Activated T-helper 1 cell treated with anti-CD3 and anti-CD28 coated beads, Interleukin-12 subunit alpha, Interleukin-12 subunit beta, Interleukin-2, Interleukin-4 antibody, amounts not matched to agents 30 ng/mL and 10 ng/mL and 1 ng/mL, durations not matched to agents 14 hours and 24 hours and 36 hours (primary cell): ENCODE measurements at regions not wholly inside any gene's neighbourhood (a gene's known extent, or its start where the extent isn't known, plus 50 kb on each side); places are given as distances from the start of the nearest gene placed in this dataset.

Experiments used
- DNase-seq: peaks from one replicate; pipeline ENCODE4 v3.0.0; 2021; ENCODE audit warnings: low spot score
- H3K27ac Mint-ChIP-seq: one replicate; pipeline ENCODE4 v1.8.0; 2021; ENCODE audit warnings: mild to moderate bottlenecking, mixed read lengths
- H3K27me3 Mint-ChIP-seq: one replicate; pipeline ENCODE4 v1.8.0; 2022; ENCODE audit warnings: mild to moderate bottlenecking, moderate library complexity, mixed read lengths; ENCODE audit not compliant: insufficient read depth
- H3K36me3 Mint-ChIP-seq: one replicate; pipeline ENCODE4 v1.8.0; 2021; ENCODE audit warnings: low read depth, mixed read lengths
- H3K4me1 Mint-ChIP-seq: one replicate; pipeline ENCODE4 v1.8.0; 2021; ENCODE audit warnings: low read depth, mixed read lengths
- H3K4me3 Mint-ChIP-seq: one replicate; pipeline ENCODE4 v1.8.0; 2021; ENCODE audit warnings: mild to moderate bottlenecking, moderate library complexity, mixed read lengths
- H3K9me3 Mint-ChIP-seq: one replicate; pipeline ENCODE4 v1.8.0; 2021; ENCODE audit warnings: mixed read lengths
- intact Hi-C: fragments of 100-400 bp; cut with micrococcal nuclease; formaldehyde crosslinking; loops from one replicate; pipeline ENCODE4 v1.15.1; 2024

DNA sequence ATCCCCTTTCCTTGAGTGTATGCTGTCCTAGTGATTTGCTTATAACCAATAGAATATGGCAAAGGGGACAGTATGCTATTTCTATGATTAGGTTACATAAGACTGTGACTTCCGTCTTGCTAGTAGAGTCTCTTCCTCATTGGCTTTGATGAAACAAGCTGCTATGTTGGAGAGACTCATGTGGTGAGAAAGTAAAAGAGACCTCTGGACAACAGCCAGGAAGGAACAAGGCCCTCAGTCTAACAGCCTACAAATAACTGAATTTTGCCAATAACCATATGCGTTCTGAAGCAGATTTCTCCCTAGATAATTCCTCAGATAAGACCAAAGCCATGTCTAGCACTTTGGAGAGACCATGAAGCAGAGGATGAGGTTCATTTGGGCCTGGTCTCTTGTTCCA is 134.5 kb upstream of the NAV3 start:
- Mint-ChIP-seq H3K4me1 (no peaks in the 10 kb centered on the region), H3K36me3 (no peaks in the 10 kb centered on the region), H3K4me3 (no peak overlapping the region), H3K9me3 (no peaks in the 10 kb centered on the region), H3K27ac (no peak overlapping the region), H3K27me3 (no peaks in the 10 kb centered on the region)
- no peak for DNase-seq
- intact Hi-C loops: no loop called here

DNA sequence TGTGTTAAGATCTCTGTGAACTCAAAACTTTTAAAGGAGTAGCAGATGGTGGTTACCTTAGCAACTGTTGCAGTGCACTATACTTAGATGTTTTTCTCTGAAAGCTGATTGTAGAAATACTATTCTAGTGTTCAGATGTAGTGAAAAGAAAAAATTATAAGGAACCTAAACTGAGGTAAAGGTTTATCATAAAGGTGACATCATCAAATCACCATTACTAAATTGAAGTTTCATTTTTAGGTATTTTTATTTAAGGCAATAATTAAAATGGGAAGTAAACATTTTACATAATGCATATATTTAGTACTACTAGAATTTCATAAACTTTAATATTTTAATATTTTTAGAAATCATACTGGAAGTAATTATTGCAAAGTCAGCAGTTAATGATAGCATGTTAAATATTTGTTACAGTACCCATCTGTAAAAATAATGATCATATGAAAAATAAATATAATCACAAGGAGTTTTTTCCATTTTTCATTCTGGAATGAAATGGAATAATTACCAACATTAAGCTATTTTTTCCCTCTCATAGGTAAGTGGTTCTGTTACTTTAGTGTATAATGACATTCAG is 141.1 kb upstream of the NAV3 start:
- no peaks in the 10 kb centered on the region for H3K36me3 Mint-ChIP-seq
- intact Hi-C loops: loop anchor here (5.0 kb wide), 1 partner anchor 642 kb away; no protein-coding TSS in a partner anchor
- H3K9me3 Mint-ChIP-seq: no peaks in the 10 kb centered on the region
- H3K4me3 Mint-ChIP-seq: no peak overlapping the region
- no peak for DNase-seq
- no peak overlapping the region for H3K27ac Mint-ChIP-seq
- H3K4me1 Mint-ChIP-seq: no peaks in the 10 kb centered on the region
- H3K27me3 Mint-ChIP-seq: no peaks in the 10 kb centered on the region

DNA sequence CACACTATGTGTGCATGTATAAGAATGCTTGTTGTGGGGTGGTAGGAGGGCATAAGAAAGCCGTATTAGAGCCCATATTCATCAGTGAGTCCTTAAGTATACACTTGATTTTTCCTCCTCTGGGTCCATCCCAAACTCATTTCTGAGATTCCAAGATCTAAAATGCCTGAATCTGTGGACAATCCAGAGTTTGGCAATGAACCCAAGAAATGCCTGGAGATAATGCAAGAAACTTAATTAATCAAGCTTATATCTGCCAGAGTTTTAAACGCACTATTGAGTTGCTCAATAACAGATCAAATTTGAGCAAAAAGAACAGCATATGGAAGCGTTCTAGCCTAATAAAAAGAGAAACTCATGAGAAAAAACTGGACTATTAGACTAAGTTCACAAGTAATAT is 143.4 kb upstream of the NAV3 start:
- DNase-seq: no peak
- Mint-ChIP-seq H3K9me3 (no peaks in the 10 kb centered on the region), H3K4me1 (no peaks in the 10 kb centered on the region), H3K27ac (no peak overlapping the region), H3K4me3 (no peak overlapping the region), H3K36me3 (no peaks in the 10 kb centered on the region), H3K27me3 (no peaks in the 10 kb centered on the region)
- intact Hi-C loops: loop anchor here (5.0 kb wide), 1 partner anchor 640 kb away; no protein-coding TSS in a partner anchor

DNA sequence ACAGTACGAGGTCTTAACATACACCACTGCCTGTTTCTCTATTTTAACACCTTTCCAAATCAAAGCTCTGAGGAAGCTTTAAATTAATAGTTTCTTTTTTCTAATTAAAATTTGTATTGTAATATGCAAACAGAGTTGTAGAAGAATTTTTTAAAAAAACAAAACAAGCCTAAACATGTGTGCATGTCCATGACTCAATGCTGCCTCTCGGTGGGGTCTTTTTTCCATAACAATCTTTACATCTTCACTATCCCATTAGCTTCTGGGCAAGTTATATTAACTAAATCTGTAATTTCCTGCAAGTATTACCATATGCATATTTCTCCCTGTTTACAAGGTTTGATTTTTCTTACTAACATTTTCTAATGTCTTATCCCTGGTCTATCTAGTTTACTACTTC is 143.9 kb upstream of the NAV3 start:
- no peaks in the 10 kb centered on the region for H3K27me3 Mint-ChIP-seq
- H3K27ac Mint-ChIP-seq: no peak overlapping the region
- intact Hi-C loops: loop anchor here (5.0 kb wide), 1 partner anchor 639 kb away; no protein-coding TSS in a partner anchor
- H3K4me1 Mint-ChIP-seq: no peaks in the 10 kb centered on the region
- no peaks in the 10 kb centered on the region for H3K36me3 Mint-ChIP-seq
- no peaks in the 10 kb centered on the region for H3K9me3 Mint-ChIP-seq
- no peak overlapping the region for H3K4me3 Mint-ChIP-seq
- DNase-seq: no peak

DNA sequence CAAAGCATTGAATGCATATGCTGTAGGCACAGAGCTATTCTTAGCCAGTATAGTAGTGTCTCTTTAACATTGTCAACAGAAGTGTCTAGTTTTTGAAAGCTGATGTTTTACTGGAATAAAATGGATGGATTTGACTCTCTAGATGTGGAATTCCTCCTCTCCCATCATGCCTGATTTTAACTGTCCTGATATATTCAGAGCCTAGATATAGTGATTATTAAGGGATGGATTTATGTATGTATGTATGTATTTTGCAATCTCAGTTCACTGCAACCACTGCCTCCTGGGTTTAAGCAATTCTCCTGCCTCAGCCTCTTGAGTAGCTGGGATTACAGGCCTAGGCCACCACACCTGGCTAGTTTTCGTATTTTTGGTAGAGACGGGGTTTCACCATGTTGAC is 144.8 kb upstream of the NAV3 start:
- H3K36me3 Mint-ChIP-seq: no peaks in the 10 kb centered on the region
- intact Hi-C loops: loop anchor here (5.0 kb wide), 1 partner anchor 639 kb away; no protein-coding TSS in a partner anchor
- no peak overlapping the region for H3K4me3 Mint-ChIP-seq
- no peaks in the 10 kb centered on the region for H3K4me1 Mint-ChIP-seq
- H3K27ac Mint-ChIP-seq: no peak overlapping the region
- H3K27me3 Mint-ChIP-seq: no peaks in the 10 kb centered on the region
- DNase-seq: no peak
- H3K9me3 Mint-ChIP-seq: no peaks in the 10 kb centered on the region

DNA sequence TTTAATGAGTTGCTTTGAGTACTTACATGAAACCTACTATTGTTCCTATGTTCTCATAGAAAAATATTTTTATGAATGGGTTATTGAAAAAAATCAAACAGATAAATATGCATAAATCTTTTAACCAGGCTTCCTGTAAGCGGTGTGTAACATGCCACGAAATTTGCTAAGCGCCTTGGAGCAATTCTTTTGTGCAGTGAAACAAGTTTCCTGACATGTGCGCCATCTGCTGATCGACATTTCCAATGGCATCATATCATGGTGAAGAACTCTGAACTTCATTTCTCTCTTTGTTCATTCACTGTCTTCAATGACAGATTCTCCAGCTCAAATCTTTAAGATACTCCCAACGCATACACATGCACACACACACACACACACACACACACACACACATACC is 145.6 kb upstream of the NAV3 start:
- Mint-ChIP-seq H3K36me3 (no peaks in the 10 kb centered on the region), H3K27ac (no peak overlapping the region), H3K9me3 (no peaks in the 10 kb centered on the region), H3K4me3 (no peak overlapping the region), H3K27me3 (no peaks in the 10 kb centered on the region), H3K4me1 (no peaks in the 10 kb centered on the region)
- no peak for DNase-seq
- intact Hi-C loops: loop anchor here (5.0 kb wide), 1 partner anchor 638 kb away; no protein-coding TSS in a partner anchor

DNA sequence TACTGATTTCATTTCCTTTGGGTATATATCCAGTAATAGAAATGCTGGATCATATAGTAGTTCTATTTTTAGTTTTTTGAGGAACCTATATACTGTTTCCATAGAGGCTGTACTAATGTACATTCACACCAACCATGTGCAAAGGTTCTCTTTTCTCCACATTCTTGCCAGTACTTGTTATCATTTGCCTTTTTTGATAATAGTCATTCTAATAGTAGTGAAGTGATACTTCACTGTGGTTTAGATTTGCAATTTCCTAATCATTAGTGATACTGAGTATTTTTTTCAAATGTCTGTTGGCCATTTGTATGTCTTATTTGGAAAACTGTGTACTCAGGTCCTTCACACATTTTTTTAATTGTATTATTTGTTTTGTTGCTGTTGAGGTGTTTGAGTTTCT is 148.2 kb upstream of the NAV3 start:
- H3K9me3 Mint-ChIP-seq: no peaks in the 10 kb centered on the region
- no peak for DNase-seq
- H3K27me3 Mint-ChIP-seq: no peaks in the 10 kb centered on the region
- H3K36me3 Mint-ChIP-seq: no peaks in the 10 kb centered on the region
- intact Hi-C loops: no loop called here
- H3K4me3 Mint-ChIP-seq: no peak overlapping the region
- H3K4me1 Mint-ChIP-seq: no peaks in the 10 kb centered on the region
- H3K27ac Mint-ChIP-seq: no peak overlapping the region

DNA sequence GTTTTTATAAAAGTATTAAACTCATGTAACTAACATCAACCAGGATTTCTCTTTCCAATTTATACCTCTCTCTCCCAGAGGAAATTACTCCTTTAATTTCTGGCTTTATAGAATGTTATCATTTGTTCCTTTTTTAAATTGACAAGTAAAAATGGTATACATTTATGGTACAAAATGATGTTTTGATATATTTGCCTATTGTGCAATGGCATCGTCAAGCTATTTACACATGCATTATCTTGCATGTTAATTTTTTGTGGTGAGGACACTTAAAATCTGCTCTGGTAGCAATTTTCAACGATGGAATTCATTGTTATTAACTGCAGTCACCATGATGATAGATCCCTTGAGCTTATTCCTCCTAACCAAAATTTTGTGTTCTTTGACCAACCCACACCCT is 149.0 kb upstream of the NAV3 start:
- H3K27ac Mint-ChIP-seq: no peak overlapping the region
- DNase-seq: no peak
- H3K27me3 Mint-ChIP-seq: no peaks in the 10 kb centered on the region
- intact Hi-C loops: no loop called here
- no peaks in the 10 kb centered on the region for H3K36me3 Mint-ChIP-seq
- H3K4me1 Mint-ChIP-seq: no peaks in the 10 kb centered on the region
- H3K4me3 Mint-ChIP-seq: no peak overlapping the region
- no peaks in the 10 kb centered on the region for H3K9me3 Mint-ChIP-seq

DNA sequence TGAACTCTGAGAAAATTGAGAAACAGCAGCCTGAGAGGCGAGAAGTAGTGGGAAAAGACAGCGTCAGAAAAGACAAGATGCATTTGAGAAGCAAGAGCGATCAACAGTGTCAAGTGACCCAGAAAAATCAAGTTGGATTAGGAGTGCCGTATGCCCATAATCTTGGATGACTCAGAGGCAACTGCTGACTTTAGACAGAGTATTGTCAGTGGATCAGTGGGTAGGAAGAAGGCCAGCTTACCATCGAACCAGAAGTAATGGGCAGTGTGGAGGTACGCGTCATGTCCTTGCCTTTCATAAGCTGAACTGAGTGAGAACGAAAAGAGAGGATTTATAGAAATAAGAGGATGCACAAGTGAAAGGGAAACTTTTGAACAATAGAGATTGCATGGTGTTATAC is 151.0 kb upstream of the NAV3 start:
- H3K4me3 Mint-ChIP-seq: no peak overlapping the region
- no peaks in the 10 kb centered on the region for H3K9me3 Mint-ChIP-seq
- no peak overlapping the region for H3K27ac Mint-ChIP-seq
- intact Hi-C loops: no loop called here
- no peaks in the 10 kb centered on the region for H3K27me3 Mint-ChIP-seq
- no peaks in the 10 kb centered on the region for H3K4me1 Mint-ChIP-seq
- H3K36me3 Mint-ChIP-seq: no peaks in the 10 kb centered on the region
- DNase-seq: no peak

DNA sequence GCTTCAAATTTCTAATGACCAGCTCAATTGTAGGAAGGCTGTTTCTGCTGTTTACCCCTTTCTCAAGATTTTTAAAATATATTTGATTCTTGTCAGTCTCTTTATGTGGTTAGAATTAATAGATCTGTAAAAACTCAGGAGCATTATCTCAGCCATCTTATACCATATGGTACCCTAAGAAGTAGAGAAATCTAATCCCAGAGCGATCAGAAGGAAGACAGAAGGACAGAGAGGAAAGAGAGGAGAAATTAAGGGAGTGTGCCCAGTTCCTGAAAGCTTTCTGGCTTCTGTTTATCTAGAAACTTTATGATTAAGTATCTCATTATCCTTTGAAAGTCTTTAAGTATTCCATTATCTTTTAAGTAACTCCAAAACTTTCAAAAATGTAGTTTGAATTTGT is 152.1 kb upstream of the NAV3 start:
- intact Hi-C loops: no loop called here
- Mint-ChIP-seq H3K27me3 (no peaks in the 10 kb centered on the region), H3K4me1 (no peaks in the 10 kb centered on the region), H3K4me3 (no peak overlapping the region), H3K27ac (no peak overlapping the region), H3K36me3 (no peaks in the 10 kb centered on the region), H3K9me3 (no peaks in the 10 kb centered on the region)
- DNase-seq: no peak

DNA sequence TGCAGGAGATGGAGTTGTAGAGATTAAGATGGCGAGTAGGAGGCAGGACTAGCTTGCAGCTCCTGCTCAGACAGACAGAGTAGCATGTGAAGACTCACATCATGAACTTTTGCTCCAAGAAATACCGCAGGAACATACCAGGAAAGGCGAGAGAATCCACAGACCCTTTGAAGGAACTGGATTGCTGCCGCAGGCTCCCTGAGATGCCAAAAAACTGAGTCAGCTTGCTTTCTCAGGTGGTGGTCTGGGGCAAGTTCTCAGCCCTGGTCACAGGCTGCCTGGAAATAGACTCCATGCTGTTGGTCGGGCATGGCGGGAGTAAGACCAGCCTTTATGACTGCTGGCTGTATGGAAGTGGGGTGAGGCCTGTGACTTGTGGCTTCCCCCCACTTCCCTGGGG is 163.6 kb upstream of the NAV3 start:
- Mint-ChIP-seq H3K27me3 (no peaks in the 10 kb centered on the region), H3K36me3 (no peaks in the 10 kb centered on the region), H3K27ac (no peak overlapping the region), H3K4me3 (no peak overlapping the region), H3K4me1 (no peaks in the 10 kb centered on the region), H3K9me3 (no peaks in the 10 kb centered on the region)
- intact Hi-C loops: no loop called here
- no peak for DNase-seq

DNA sequence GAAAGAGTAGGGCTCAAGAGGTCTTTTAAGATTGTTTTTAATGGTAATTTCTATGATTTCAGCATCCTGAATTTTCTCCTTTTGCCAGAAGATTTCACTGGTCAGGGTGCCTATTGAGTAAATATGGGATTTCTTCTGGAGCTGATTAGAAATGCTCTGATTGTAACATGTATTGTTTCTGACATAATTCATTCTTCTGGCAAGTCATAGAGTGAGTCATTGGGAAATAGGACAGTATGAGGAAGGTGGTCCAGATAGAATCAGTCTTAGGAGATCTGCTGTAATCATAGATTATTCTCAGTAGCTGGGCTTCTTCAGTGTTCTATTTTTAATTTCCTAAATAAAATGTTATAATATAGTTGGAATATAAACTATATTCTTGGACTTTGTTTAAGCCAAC is 182.0 kb upstream of the NAV3 start:
- H3K36me3 Mint-ChIP-seq: no peaks in the 10 kb centered on the region
- H3K4me3 Mint-ChIP-seq: no peak overlapping the region
- DNase-seq: no peak
- H3K4me1 Mint-ChIP-seq: no peaks in the 10 kb centered on the region
- no peaks in the 10 kb centered on the region for H3K27me3 Mint-ChIP-seq
- no peak overlapping the region for H3K27ac Mint-ChIP-seq
- peaks cover 5% of the 10 kb centered on the region for H3K9me3 Mint-ChIP-seq
- intact Hi-C loops: no loop called here

DNA sequence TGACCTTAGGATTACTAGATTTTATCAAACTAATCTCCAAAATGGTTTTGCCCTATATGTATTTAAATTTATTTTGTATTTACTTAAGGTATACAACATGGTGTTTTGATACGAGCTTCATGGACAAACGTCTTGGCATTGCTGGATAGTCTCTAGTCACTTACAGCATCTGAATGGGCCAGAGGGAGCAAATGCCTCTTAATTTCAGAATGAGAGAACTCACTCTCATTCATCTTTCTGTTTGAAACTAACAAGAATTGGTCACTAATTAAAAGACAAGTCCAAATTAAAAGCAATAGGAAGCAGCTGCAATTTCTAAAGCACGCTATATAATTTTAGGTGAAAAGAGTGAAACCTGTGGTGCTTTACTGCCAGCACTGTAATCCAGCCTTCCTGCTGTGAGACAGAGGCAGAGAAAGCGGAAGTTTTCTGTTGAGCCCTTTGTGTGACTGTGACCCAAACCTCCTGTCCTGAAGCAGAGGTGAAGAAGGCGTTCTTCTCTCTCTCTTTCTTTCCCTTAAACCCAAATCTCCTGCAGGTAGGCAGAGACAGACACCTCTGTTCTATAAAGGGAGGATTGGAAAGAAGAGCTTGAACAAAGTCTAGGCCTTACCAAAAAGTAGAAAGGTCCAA is 184.6 kb upstream of the NAV3 start:
- Mint-ChIP-seq H3K36me3 (no peaks in the 10 kb centered on the region), H3K9me3 (no peaks in the 10 kb centered on the region)
- DNase-seq: no peak

More for the DNA sequence above, 184.6 kb upstream of the NAV3 start:
- Mint-ChIP-seq H3K27me3 (no peaks in the 10 kb centered on the region), H3K4me3 (no peak overlapping the region), H3K4me1 (no peaks in the 10 kb centered on the region), H3K27ac (no peak overlapping the region)
- intact Hi-C loops: no loop called here
